HFF-Myc (cell line): ENCODE measurements at regions not wholly inside any gene's neighbourhood (a gene's known extent, or its start where the extent isn't known, plus 50 kb on each side); places are given as distances from the start of the nearest gene placed in this dataset.

ENCODE experiments used
- DNase-seq: peaks from one replicate; pipeline ENCODE4 v3.0.0-alpha.2; 2011; ENCODE audit warnings: low read depth; ENCODE audit errors: extremely low read depth
- H3K4me3 ChIP-seq: replicated peaks from 2 replicates; pipeline ENCODE4 v1.5.1; 2011; ENCODE audit warnings: low read depth, mild to moderate bottlenecking, control low read depth, low read length
- CTCF ChIP-seq: IDR thresholded peaks from 2 replicates; pipeline ENCODE4 v1.5.1; 2012; ENCODE audit warnings: mild to moderate bottlenecking, low read depth, low read length, control low read depth; ENCODE audit errors: missing control alignments

- H3K4me3 ChIP-seq: no peak overlapping the region
- TF ChIP-seq CTCF: no peak
- no peak for DNase-seq
Observed at GRCh38 chr10:28965937-28966336, 288.6 kb downstream of the BAMBI start.

- TF ChIP-seq CTCF: no peak
- H3K4me3 ChIP-seq: no peak overlapping the region
- DNase-seq: no peak
Observed at GRCh38 chr10:28967031-28967430, 289.7 kb downstream of the BAMBI start.

- no peak for DNase-seq
- no peak for TF ChIP-seq CTCF
- H3K4me3 ChIP-seq: no peak overlapping the region
Observed at GRCh38 chr10:28969413-28969812, 292.1 kb downstream of the BAMBI start.

GRCh38 chr10:28970231-28970630 is 292.9 kb downstream of the BAMBI start:
- TF ChIP-seq CTCF: no peak
- DNase-seq: no peak
- no peak overlapping the region for H3K4me3 ChIP-seq

GRCh38 chr10:28971255-28971654 is 293.9 kb downstream of the BAMBI start:
- TF ChIP-seq CTCF: no peak
- DNase-seq: no peak
- H3K4me3 ChIP-seq: no peak overlapping the region

- DNase-seq: no peak
- no peak for TF ChIP-seq CTCF
- H3K4me3 ChIP-seq: no peak overlapping the region
Observed at GRCh38 chr10:28971764-28972163, 294.4 kb downstream of the BAMBI start.

GRCh38 chr10:28973309-28973972 is 296.1 kb downstream of the BAMBI start:
- no peak overlapping the region for H3K4me3 ChIP-seq
- no peak for DNase-seq
- TF ChIP-seq CTCF: no peak
